Fibroblast of lung (primary cell): ENCODE measurements at regions not wholly inside any gene's neighbourhood (a gene's known extent, or its start where the extent isn't known, plus 50 kb on each side); places are given as distances from the start of the nearest gene placed in this dataset.

Source experiments
- DNase-seq, 2 donors: peaks; one replicate each; pipeline versions ENCODE4 v3.0.0 to v3.0.0-alpha.2; 2010; ENCODE audit warnings: low read depth in 2 of 2
- H2AFZ ChIP-seq: 2 replicates; pipeline ENCODE4 v1.5.1; 2012; ENCODE audit warnings: low read length, control low read depth, inconsistent platforms
- H3K27ac ChIP-seq: 2 replicates; pipeline ENCODE4 v1.5.1; 2011; ENCODE audit warnings: low read length, control low read depth; ENCODE audit not compliant: insufficient read depth
- H3K27me3 ChIP-seq: 2 replicates; pipeline ENCODE4 v1.5.1; 2011; ENCODE audit warnings: mild to moderate bottlenecking, low read length; ENCODE audit not compliant: control insufficient read depth, insufficient read depth
- H3K36me3 ChIP-seq: 2 replicates; pipeline ENCODE4 v1.5.1; 2011; ENCODE audit warnings: low read length; ENCODE audit not compliant: control insufficient read depth, insufficient read depth
- H3K4me1 ChIP-seq: 2 replicates; pipeline ENCODE4 v1.5.1; 2011; ENCODE audit warnings: low read length; ENCODE audit not compliant: control insufficient read depth, insufficient read depth; ENCODE audit errors: extremely low read depth
- H3K4me2 ChIP-seq: 2 replicates; pipeline ENCODE4 v1.5.1; 2011; ENCODE audit warnings: low read length, control low read depth; ENCODE audit not compliant: insufficient read depth; ENCODE audit errors: extremely low read depth
- H3K4me3 ChIP-seq, 4 experiments: fragments of 200-600 bp in 1 of 4; sonication (generic) in 1 of 4; replicated peaks in 1 of 4; 2 replicates each; pipeline ENCODE4 v1.5.1; 2011 to 2016; ENCODE audit warnings: low read length in 4 of 4, low read depth in 3 of 4, mild to moderate bottlenecking in 3 of 4, control low read depth in 2 of 4, inconsistent platforms in 1 of 4, mixed read lengths in 1 of 4; ENCODE audit not compliant: insufficient read depth in 1 of 4; ENCODE audit errors: control extremely low read depth in 1 of 4
- H3K79me2 ChIP-seq: 2 replicates; pipeline ENCODE4 v1.5.1; 2012; ENCODE audit warnings: mild to moderate bottlenecking, low read length, inconsistent platforms; ENCODE audit not compliant: control insufficient read depth, insufficient read depth
- H3K9ac ChIP-seq: 2 replicates; pipeline ENCODE4 v1.5.1; 2011; ENCODE audit warnings: mild to moderate bottlenecking, low read length, control low read depth; ENCODE audit not compliant: insufficient read depth
- H3K9me3 ChIP-seq: 2 replicates; pipeline ENCODE4 v1.5.1; 2012; ENCODE audit warnings: low read depth, low read length; ENCODE audit not compliant: control insufficient read depth, insufficient read depth
- H4K20me1 ChIP-seq: 2 replicates; pipeline ENCODE4 v1.5.1; 2011; ENCODE audit warnings: low read length; ENCODE audit not compliant: control insufficient read depth, insufficient read depth; ENCODE audit errors: extremely low read depth
- EZH2 ChIP-seq: IDR thresholded peaks from 2 replicates; pipeline ENCODE4 v1.5.1; 2012; ENCODE audit warnings: low read length, control low read depth, mild to moderate bottlenecking; ENCODE audit errors: missing control alignments
- TF ChIP-seq, protein P1 (sequence below), 2 donors: IDR thresholded peaks in 1 of 2; conservative IDR thresholded peaks in 1 of 2; 1 replicate in 1 of 2; 2 replicates in 1 of 2; pipeline ENCODE4 v1.5.1; 2011 to 2012; ENCODE audit warnings: low read length in 2 of 2, control low read depth in 1 of 2, inconsistent platforms in 1 of 2, low read depth in 1 of 2, mild to moderate bottlenecking in 1 of 2

DNA sequence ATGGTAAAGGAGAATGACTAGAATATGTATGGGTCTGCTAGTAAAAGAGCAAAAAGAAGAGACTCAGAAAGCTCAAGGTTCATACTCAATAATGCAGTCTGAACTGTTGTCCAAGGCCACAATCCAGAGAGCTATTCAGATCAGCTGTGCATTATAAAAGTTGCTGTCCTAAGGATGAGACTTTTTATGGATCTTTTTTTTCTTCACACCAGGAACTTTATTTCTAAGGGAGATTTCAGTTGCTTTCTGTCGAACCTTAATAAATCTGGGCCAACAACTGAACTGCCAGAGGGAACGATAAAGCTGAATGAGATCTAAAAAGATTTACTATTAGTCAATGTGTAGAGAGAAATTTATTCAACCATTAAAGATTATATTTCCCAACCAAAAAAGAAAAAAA, 948.3 kb upstream of the NOVA1 start:
- no peaks in the 10 kb centered on the region for H3K79me2 ChIP-seq
- TF ChIP-seq EZH2, result no peak
- TF ChIP-seq, protein P1, sequence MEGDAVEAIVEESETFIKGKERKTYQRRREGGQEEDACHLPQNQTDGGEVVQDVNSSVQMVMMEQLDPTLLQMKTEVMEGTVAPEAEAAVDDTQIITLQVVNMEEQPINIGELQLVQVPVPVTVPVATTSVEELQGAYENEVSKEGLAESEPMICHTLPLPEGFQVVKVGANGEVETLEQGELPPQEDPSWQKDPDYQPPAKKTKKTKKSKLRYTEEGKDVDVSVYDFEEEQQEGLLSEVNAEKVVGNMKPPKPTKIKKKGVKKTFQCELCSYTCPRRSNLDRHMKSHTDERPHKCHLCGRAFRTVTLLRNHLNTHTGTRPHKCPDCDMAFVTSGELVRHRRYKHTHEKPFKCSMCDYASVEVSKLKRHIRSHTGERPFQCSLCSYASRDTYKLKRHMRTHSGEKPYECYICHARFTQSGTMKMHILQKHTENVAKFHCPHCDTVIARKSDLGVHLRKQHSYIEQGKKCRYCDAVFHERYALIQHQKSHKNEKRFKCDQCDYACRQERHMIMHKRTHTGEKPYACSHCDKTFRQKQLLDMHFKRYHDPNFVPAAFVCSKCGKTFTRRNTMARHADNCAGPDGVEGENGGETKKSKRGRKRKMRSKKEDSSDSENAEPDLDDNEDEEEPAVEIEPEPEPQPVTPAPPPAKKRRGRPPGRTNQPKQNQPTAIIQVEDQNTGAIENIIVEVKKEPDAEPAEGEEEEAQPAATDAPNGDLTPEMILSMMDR (conservative IDR thresholded peaks at IDR 0.05 in 1 of 2, IDR thresholded peaks at IDR 0.05 in 1 of 2; ENCODE audit: low read depth in 1 of 2, low read length in 2 of 2), result no peak
- no peak overlapping the region for H3K9ac ChIP-seq
- no peak overlapping the region for H2AFZ ChIP-seq
- no peak overlapping the region for H3K4me3 ChIP-seq
- no peak for DNase-seq
- no peaks in the 10 kb centered on the region for H3K36me3 ChIP-seq
- H3K27ac ChIP-seq, result no peak overlapping the region
- no peaks in the 10 kb centered on the region for H3K4me1 ChIP-seq
- H3K27me3 ChIP-seq, result no peaks in the 10 kb centered on the region
- no peaks in the 10 kb centered on the region for H3K9me3 ChIP-seq
- H4K20me1 ChIP-seq, result no peaks in the 10 kb centered on the region
- H3K4me2 ChIP-seq, result no peak overlapping the region

DNA sequence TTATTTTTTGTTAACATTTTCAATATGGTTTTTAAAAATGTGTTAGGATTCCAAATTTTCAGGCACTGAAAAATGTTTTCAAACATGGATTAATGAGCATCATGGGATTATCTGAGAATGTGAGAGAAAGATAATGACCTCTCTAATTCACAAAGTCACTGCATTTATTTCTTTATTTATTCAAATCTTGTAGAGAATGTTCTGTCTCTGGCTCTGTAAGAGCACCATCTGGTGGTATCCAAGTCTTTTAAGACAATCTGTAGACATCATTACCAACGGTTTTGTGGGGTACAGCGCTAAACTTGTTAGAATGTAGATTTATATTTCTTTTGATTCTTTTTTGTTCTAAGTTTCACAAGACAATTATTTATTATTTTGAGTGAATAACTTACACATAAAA, 956.0 kb upstream of the NOVA1 start:
- no peaks in the 10 kb centered on the region for H3K9me3 ChIP-seq
- no peak for TF ChIP-seq EZH2
- TF ChIP-seq, protein P1 (conservative IDR thresholded peaks at IDR 0.05 in 1 of 2, IDR thresholded peaks at IDR 0.05 in 1 of 2; ENCODE audit: low read depth in 1 of 2, low read length in 2 of 2), result no peak
- no peaks in the 10 kb centered on the region for H3K79me2 ChIP-seq
- no peaks in the 10 kb centered on the region for H4K20me1 ChIP-seq
- no peaks in the 10 kb centered on the region for H3K4me1 ChIP-seq
- peak; percentile 0 to 4 for DNase-seq
- H3K9ac ChIP-seq, result no peak overlapping the region
- no peaks in the 10 kb centered on the region for H3K36me3 ChIP-seq
- no peak overlapping the region for H3K27ac ChIP-seq
- no peaks in the 10 kb centered on the region for H3K27me3 ChIP-seq
- H2AFZ ChIP-seq, result no peak overlapping the region
- no peak overlapping the region for H3K4me3 ChIP-seq
- no peak overlapping the region for H3K4me2 ChIP-seq

DNA sequence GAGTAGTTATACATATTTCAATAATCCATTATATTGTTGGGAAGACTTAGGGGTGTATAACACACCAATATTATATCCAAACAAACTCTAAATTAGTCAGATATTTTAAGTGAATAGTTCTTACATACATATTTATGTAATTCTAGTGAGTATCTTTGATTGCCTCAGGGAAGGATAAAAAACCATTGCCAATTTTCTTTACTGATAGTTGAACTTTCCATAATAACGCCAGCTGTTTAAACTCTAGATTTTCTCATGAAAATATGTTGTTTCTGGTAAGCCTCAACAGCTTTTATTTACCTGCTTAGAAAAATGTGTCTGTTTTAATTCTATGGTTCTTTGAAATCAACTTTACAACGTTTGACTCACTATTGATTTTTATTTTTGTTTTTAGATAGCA, 959.6 kb upstream of the NOVA1 start:
- Histone ChIP-seq H3K79me2 (no peaks in the 10 kb centered on the region), H3K4me2 (no peak overlapping the region), H3K27ac (no peak overlapping the region), H3K27me3 (no peaks in the 10 kb centered on the region), H3K36me3 (no peaks in the 10 kb centered on the region), H3K9me3 (no peaks in the 10 kb centered on the region), H4K20me1 (no peaks in the 10 kb centered on the region), H3K4me3 (no peak overlapping the region), H3K9ac (no peak overlapping the region), H3K4me1 (no peaks in the 10 kb centered on the region), H2AFZ (no peak overlapping the region)
- no peak for TF ChIP-seq EZH2
- TF ChIP-seq, protein P1 (conservative IDR thresholded peaks at IDR 0.05 in 1 of 2, IDR thresholded peaks at IDR 0.05 in 1 of 2; ENCODE audit: low read depth in 1 of 2, low read length in 2 of 2), result no peak
- DNase-seq, result no peak
